GM23338 (cell line): ENCODE measurements at regions not wholly inside any gene's neighbourhood (a gene's known extent, or its start where the extent isn't known, plus 50 kb on each side); places are given as distances from the start of the nearest gene placed in this dataset.

ENCODE experiments used
- ATAC-seq: fragments of 200-7000 bp; cut with Tn5 transposase; 3 replicates; pipeline ENCODE4 v1.9.1; 2020
- DNase-seq: peaks from one replicate; pipeline ENCODE4 v3.0.0-alpha.2; 2015; ENCODE audit warnings: low spot score
- H2AFZ ChIP-seq: fragments of 200-600 bp; sonication (generic); 2 replicates; pipeline ENCODE4 v1.8.0; 2016; ENCODE audit warnings: antibody characterized with exemption, mild to moderate bottlenecking, moderate library complexity
- H3F3A ChIP-seq: fragments of 200-600 bp; sonication (generic); replicated peaks from 2 replicates; pipeline ENCODE4 v1.8.0; 2017; ENCODE audit warnings: antibody characterized with exemption, mixed run types, low read depth
- H3K27ac ChIP-seq: fragments of 200-600 bp; sonication (generic); 2 replicates; pipeline ENCODE4 v1.6.1; 2016; ENCODE audit warnings: low read depth
- H3K27me3 ChIP-seq: fragments of 200-600 bp; sonication (generic); 2 replicates; pipeline ENCODE4 v1.8.0; 2016; ENCODE audit warnings: mild to moderate bottlenecking, mixed run types, moderate library complexity; ENCODE audit not compliant: insufficient read depth
- H3K36me3 ChIP-seq: fragments of 200-600 bp; sonication (generic); 2 replicates; pipeline ENCODE4 v1.8.0; 2016; ENCODE audit warnings: mild to moderate bottlenecking; ENCODE audit not compliant: insufficient read depth
- H3K4me1 ChIP-seq: fragments of 200-600 bp; sonication (generic); 2 replicates; pipeline ENCODE4 v1.8.0; 2016; ENCODE audit warnings: mild to moderate bottlenecking, moderate library complexity; ENCODE audit not compliant: insufficient read depth
- H3K4me2 ChIP-seq: fragments of 200-600 bp; sonication (generic); 2 replicates; pipeline ENCODE4 v1.7.1; 2017; ENCODE audit warnings: mixed run types
- H3K4me3 ChIP-seq: fragments of 200-600 bp; sonication (generic); 2 replicates; pipeline ENCODE4 v1.6.1; 2016; ENCODE audit warnings: mixed run types
- H3K79me2 ChIP-seq: fragments of 200-600 bp; sonication (generic); replicated peaks from 2 replicates; pipeline ENCODE4 v1.8.0; 2017; ENCODE audit warnings: mild to moderate bottlenecking; ENCODE audit not compliant: insufficient read depth
- H3K9me2 ChIP-seq: fragments of 200-600 bp; sonication (generic); 2 replicates; pipeline ENCODE4 v1.8.0; 2017; ENCODE audit not compliant: insufficient read depth
- H4K20me1 ChIP-seq: fragments of 200-600 bp; sonication (generic); replicated peaks from 2 replicates; pipeline ENCODE4 v1.8.0; 2017; ENCODE audit warnings: mild to moderate bottlenecking; ENCODE audit not compliant: insufficient read depth
- H3K27ac Mint-ChIP-seq: 2 replicates; pipeline ENCODE4 v1.8.0; 2020; ENCODE audit warnings: inconsistent platforms, mild to moderate bottlenecking, moderate library complexity, mixed read lengths
- H3K27me3 Mint-ChIP-seq: 3 replicates; pipeline ENCODE4 v1.8.0; 2022; ENCODE audit warnings: low read depth, mild to moderate bottlenecking, moderate library complexity, mixed read lengths, inconsistent platforms; ENCODE audit not compliant: insufficient read depth, poor library complexity
- H3K36me3 Mint-ChIP-seq: 3 replicates; pipeline ENCODE4 v1.8.0; 2021; ENCODE audit warnings: low read depth, mild to moderate bottlenecking, inconsistent platforms, moderate library complexity, mixed read lengths
- H3K4me1 Mint-ChIP-seq: 3 replicates; pipeline ENCODE4 v1.8.0; 2020; ENCODE audit warnings: mild to moderate bottlenecking, inconsistent platforms, mixed read lengths
- H3K4me3 Mint-ChIP-seq: 3 replicates; pipeline ENCODE4 v1.8.0; 2021; ENCODE audit warnings: moderate library complexity, mild to moderate bottlenecking, inconsistent platforms, mixed read lengths
- H3K9me3 Mint-ChIP-seq: 3 replicates; pipeline ENCODE4 v1.8.0; 2020; ENCODE audit warnings: moderate library complexity, mild to moderate bottlenecking, inconsistent platforms, mixed read lengths
- CREB1 ChIP-seq: fragments of 250-450 bp; sonication (Bioruptor Pico); IDR thresholded peaks from 2 replicates; pipeline ENCODE4 v1.5.0; 2020; ENCODE audit warnings: low read depth, mild to moderate bottlenecking, moderate library complexity
- CTCF ChIP-seq, 2 experiments: fragments of 200-600 bp in 1 of 2; sonication (generic) in 1 of 2; conservative IDR thresholded peaks; 2 replicates each; pipeline versions ENCODE4 v1.5.1 to v1.6.1; 2016 to 2017; ENCODE audit warnings: antibody characterized with exemption in 2 of 2, low read depth in 2 of 2, mild to moderate bottlenecking in 2 of 2, moderate library complexity in 1 of 2
- ETS1 ChIP-seq: IDR thresholded peaks from 2 replicates; pipeline ENCODE4 v1.6.1; 2016; ENCODE audit warnings: antibody characterized with exemption
- JUNB ChIP-seq: IDR thresholded peaks from one replicate; pipeline ENCODE4 v1.6.1; 2016; ENCODE audit warnings: antibody characterized with exemption; ENCODE audit not compliant: unreplicated experiment
- STAT1 ChIP-seq: IDR thresholded peaks from one replicate; pipeline ENCODE4 v1.6.1; 2016; ENCODE audit warnings: antibody characterized with exemption; ENCODE audit not compliant: unreplicated experiment
- ZNF462 ChIP-seq: fragments of 250-450 bp; sonication (Bioruptor Pico); IDR thresholded peaks from 2 replicates; pipeline ENCODE4 v1.5.0; 2020; ENCODE audit warnings: mild to moderate bottlenecking, moderate library complexity

DNA sequence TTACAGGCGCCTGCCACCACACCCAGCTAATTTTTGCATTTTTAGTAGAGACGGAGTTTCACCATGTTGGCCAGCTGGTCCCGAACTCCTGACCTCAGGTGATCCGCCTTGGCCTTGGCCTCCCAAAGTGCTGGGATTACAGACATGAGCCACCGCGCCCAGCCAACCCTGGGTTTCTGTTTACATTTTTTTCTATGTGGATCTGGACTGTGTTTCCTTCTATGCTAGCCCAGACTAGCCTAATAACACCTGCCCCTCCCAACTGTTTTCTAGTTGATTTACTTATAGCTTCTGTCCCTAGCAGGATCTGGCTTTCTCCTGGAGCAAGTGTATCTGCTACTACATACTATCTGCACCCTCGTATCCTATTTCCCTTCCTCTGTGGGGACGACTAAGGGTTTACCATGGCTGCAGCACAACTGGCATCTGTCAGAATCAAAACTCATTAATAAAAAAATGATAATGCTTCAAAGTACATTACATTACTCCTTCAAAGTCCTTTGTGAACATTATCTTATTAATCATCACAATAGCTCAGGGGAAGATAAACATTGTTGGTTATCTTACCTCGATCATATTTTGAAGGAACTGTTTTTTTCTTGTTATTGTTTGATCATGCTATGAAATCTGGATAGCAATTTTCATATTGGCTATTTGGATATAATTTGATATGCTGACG is 228.3 kb downstream of the KLF5 start (continued):
- TF ChIP-seq ZNF462 (no peak), STAT1 (no peak), ETS1 (no peak), JUNB (no peak), CREB1 (CRISPR knock-in tag) (no peak)

GRCh38 chr13:73286177-73286576 is 227.4 kb downstream of the KLF5 start:
- H3K27ac ChIP-seq = no peak overlapping the region
- H3K4me2 ChIP-seq = no peak overlapping the region
- peaks cover 2% of the 10 kb centered on the region for H3K27me3 Mint-ChIP-seq

More at GRCh38 chr13:73286177-73286576, 227.4 kb downstream of the KLF5 start:
- Histone ChIP-seq H3F3A (no peaks in the 10 kb centered on the region), H4K20me1 (no peaks in the 10 kb centered on the region), H2AFZ (no peak overlapping the region), H3K4me1 (no peaks in the 10 kb centered on the region), H3K9me2 (no peaks in the 10 kb centered on the region), H3K27me3 (no peaks in the 10 kb centered on the region), H3K79me2 (no peaks in the 10 kb centered on the region), H3K4me3 (no peak overlapping the region), H3K36me3 (no peaks in the 10 kb centered on the region)
- Mint-ChIP-seq H3K9me3 (no peaks in the 10 kb centered on the region), H3K4me1 (no peaks in the 10 kb centered on the region; the same call in 2 of the 3 replicates), H3K36me3 (no peaks in the 10 kb centered on the region), H3K27ac (no peak overlapping the region), H3K4me3 (no peak overlapping the region)
- DNase-seq (peak; percentile 7), ATAC-seq (no peak)
- peak; percentile 50 to 53 for TF ChIP-seq CTCF (conservative IDR thresholded peaks at IDR 0.05; ENCODE audit: low read depth in 2 of 2)
- no peak for TF ChIP-seq ETS1
